ENCODE measurements at regions not wholly inside any gene's neighbourhood (a gene's known extent, or its start where the extent isn't known, plus 50 kb on each side); places are given as distances from the start of the nearest gene placed in this dataset.
A peak's percentile ranks its signal among the peaks of the same experiment; 100 is the strongest.
"Not testable (repeated sequence)": the region's sequence is repeated elsewhere in the genome, so short reads cannot be mapped to it uniquely, and the experiment has no call there.

DNA sequence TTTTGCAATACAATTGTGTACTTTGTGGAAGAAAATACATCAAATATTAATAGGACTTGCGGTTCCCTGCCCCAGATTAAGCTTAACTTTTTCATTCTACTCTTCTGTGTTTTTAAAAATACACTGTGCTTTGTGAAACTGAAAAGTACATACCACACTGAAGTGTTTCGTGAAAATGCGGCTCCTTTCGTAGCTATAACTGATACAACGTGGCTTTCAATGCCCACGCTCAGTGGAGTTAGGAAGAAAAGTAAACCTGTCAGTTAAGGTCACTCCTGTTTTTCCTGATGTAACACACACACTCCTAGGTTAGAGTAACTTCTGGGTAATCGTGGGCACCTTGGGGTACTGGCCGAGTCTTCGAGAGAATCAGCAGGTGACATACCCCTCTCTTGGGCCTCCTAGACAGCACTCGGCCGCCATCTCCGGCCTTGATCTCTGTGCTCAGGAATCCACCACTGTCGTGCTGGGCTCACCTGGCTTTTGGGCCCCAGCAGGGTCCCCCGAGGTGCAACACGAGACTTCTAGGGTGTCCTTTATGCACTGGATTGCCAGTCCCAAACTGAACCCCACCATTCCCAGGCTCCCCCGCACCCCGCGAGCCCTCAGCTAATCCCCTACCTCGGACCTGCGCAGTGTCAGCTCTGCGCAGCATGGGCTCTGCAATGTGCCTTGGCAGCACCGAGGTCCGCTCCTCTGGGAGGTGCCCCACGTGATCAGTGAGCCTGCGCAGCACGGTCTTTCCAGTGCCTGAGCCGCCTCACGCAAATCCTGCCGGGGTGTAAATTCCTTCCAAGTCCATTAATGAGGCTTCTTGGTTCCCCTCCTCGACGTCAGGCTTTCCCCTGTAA, 162.6 kb upstream of the INTU start:
- DNase-seq: no peak

DNA sequence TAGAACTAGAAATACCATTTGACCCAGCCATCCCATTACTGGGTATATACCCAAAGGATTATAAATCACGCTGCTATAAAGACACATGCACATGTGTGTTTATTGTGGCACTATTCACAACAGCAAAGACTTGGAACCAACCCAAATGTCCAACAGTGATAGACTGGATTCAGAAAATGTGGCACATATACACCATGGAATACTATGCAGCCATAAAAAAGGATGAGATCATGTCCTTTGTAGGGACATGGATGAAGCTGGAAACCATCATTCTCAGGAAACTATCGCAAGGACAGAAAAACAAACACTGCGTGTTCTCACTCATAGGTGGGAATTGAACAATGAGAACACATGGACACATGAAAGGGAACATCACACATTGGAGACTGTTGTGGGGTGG, 154.5 kb upstream of the INTU start:
- not testable (repeated sequence) for DNase-seq

DNA sequence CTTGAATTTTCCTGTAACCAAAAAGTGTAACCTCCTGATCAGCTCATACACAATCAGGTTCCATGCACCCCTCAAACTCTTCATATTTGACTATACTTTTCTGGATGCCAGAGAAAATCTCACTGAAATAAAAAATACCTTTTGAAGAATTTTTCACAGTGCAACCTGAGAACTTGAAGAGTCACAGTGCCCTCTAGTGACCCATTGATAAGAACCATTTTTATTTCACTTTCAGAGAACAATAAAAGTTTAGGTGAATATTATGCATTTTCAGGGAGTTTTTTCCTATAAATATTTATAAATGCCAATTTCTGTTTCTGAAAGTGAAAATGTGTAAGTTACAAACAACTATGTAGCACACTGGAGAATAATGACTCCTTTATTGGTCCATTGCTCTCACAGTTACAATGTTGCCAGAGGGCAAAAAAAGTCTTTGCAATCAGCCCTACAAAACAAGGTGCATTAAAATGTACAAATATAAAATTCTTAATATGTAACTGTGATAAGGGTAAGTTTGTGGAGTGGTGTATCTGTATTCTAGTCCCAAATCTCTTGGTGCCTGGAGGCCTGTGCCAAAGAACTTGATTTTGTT, 153.6 kb upstream of the INTU start:
- DNase-seq: no peak

DNA sequence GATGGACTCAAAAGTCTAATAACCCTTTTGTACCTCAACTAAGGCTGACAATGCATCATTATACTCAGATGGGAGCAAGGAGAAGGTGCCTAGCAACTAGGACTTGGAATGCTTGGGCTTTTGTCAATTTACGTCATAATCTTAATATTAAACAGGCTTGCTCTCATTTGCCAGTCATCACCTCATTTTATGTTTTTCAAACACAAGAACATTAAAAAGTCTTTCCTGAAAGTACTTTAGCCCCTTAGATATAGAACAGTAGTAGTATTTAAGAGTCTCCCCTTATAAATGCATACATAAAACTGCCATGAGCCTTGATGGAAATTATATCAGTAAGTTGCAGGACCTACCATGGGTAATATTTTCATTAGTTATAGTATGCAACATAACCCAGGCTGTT, 150.7 kb upstream of the INTU start:
- DNase-seq: no peak

DNA sequence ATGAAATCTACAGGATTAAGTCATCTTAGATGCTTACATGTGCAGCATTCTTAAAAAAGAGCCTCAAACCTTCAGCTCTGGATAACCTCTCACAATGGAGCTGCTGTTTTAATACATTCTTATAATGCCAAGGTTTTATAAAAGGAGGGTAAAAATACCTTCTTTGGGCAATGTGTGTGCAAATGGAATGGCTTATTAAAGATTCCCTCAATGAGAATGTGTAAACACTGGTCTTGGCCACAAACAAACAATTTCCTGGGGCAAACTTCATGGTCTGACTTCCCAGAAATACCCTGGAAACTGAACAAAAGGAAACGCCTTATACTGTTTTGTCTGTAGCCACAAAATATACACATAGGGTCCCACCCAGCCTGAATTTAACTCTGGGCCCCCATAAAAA, 148.6 kb upstream of the INTU start:
- no peak for DNase-seq

DNA sequence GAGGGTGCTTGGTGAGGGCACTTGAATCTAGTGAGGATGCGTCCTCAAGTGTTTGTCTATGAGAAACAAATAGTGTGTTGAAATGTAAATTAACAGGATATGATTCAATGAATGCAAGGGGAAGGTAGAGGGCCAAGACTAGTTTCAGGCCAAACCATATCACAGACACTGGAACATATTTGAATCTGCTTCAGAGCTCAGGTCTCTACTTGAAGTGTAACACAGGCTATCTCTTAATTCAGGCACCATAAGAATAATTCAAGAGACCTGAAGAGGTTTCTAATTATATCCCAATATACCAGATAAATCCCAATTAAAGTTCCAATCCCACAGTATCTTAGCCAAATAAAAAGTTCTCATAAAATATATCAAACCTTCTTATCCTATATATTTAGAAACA, 146.5 kb upstream of the INTU start:
- no peak for DNase-seq

DNA sequence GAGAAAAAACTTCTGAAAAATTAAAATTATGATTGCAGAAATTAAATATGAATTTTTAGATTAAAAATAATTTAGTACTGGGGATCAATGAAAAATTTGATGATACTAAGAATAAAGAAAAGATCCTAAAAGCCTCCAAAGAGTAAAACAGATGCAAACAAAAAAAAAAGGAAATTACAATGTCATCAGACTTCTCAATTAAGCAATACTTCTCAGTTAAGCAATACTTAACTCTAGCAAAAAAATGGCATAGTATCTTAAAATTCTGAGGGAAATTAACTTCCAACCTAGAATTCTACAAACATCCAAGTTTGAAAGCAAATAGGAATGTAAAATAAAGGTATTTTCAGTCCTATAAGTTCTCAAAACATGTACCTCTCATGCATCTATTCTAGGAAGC, 141.2 kb upstream of the INTU start:
- no peak for DNase-seq

DNA sequence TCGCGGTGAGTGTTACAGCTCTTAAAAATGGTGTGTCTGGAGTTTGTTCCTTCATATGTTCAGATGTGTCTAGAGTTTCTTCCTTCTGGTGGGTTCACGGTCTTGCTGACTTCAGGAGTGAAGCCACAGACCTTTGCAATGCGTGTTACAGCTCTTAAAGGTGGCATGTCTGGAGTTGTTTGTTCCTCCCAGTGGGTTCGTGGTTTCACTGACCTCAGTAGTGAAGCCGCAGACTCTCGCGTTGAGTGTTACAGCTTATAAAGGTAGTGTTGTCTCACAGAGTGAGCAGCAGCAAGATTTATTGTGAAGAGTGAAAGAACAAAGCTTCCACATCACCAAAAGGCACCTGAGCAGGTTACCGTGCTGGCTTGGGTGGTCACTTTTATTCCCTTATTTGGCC, 135.9 kb upstream of the INTU start:
- DNase-seq: peak; percentile 4

DNA sequence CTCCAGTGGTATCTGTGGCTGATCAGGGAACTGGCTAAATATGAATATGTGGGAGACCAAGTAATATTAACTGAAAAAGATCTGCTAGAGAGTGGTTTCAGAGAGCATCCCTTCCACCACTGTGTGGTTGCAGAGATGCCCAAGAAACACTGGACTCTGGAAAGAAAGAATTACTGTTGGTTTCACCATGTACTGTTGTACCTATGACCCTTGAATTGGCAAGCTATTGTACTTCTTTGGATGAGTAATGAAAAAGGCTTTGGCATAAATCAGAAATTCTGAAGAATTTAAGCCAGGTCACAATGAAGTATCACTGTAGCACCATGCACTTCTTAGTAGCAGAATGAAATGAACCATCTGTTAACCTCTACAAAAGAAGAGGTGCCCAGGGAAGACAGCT, 134.4 kb upstream of the INTU start:
- DNase-seq: no peak

DNA sequence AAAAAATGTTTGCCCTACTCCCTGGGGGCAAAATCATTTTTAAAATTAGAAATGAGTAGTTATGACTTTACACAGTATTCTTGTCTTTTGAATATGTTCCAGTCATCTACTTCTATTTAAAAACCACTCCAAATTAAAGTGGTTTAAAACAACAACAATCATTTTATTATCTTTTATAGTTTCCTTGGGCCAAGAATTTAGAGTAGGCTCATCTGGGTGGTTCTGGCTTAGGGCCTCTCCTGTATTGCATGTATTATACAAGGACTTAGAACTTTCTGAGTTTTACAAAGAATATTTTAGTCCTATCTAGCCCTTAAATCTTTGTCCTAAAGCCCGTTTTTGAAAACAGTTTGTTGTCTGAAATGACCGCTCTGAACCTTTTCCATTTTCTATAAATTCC, 132.5 kb upstream of the INTU start:
- DNase-seq: no peak

DNA sequence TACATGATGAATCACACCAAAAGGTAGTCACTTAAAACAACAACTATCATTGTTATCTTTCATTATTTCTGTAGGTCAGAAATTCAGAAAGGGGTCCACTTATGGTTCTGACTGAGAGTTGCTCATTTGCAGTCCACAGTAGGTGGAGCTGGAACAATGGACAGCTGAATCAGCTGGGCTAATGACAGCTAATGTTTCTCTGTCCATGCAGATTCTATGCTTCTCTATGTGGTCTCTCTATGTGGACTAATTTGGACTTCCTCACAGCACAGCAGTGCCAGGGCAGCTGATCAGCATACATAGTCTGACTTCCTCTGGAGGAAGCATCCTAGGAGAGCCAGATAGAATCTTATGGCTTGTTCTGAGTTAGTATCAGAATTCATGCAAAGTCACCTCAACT, 131.7 kb upstream of the INTU start:
- no peak for DNase-seq

DNA sequence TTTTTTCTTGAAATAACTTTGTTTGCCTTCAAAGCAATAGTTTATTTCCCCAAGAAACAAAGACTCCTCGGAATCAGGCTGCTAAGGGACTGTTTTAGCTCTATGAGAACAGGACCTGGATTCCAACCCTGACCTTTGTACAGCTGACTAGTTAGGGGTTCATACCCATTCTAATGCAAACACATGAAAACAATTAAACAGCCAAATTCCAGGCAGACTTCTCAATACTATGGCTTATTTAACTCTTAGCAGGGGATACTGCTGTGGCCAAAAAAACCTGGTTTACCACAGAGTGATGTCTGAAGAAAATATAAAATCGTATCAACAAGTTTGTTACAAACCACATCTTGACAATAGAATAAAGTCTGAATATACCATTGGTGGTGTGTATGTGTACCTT, 129.6 kb upstream of the INTU start:
- DNase-seq: no peak

DNA sequence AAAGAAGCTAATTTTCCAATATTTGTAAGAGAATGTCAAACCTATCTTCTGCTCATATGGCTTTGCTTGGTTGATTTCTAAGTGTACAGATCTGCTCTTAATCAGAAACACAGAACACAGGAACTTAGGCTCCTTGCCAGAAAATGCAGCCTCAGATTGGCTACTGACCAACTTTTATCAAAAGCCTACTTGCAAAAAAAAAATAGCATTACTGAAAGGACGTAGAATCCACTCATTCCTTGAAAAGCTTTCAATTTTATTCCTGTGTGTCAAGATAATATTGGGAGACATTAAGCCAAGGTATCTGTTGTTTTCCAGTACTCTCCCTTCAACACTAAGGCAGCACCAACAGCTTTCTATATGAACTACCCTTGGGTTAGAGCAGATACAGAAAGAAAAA, 127.6 kb upstream of the INTU start:
- no peak for DNase-seq

DNA sequence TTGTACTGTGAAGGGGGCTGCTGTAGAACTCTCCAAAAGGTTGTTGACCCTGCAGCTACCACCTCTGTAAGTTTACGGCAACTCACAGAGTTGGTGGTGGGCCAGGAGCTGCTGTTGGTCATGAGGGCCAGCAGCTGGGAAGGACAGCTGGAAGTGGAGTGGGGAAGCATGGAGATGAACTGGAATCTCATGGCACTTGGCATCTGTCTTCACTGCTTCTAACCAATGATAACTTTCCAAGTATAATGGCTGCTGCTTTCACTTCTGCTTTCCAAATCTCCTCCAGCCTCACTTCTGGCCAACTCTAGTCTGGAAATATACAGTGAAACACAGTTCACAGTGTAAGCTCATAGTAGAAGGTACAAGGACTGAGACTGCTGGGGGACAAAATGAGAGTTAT, 126.5 kb upstream of the INTU start:
- no peak for DNase-seq

DNA sequence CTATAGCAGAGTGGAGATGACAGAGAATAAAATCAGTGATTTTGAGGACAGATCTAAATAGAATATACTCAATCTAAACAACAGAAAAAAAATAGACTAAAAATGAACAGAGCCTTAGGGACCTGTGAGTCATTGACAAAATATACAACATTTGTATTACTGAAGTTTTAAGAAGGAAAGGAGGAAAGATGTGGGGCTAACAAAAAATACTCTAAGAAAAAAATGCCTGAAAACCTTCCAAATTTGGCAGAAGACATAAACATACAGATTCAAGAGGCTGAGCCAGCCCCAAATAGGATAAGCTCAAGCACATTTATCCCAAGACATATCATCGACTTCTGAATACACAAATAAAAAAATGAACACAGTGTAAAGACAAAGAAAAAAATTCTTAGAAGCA, 123.6 kb upstream of the INTU start:
- DNase-seq: no peak

DNA sequence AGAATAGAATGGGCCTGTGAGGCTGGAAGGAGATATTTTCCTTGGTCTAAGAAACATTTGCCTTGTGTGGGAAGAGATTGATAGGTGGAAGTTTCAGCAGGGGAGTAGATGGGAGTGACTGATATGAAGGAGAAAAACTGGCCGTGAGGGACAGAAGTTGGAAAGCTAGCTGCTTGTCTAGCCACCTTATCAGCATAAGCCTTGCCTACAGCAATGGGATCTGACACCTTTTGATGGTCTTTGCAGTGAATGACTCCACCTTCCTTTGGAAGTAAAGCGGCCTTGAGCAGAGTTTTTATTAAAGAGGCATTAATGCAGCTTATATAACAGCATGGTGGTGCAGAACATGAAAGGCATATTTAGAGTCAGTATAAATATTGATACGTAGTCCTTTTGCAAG, 120.1 kb upstream of the INTU start:
- not testable (repeated sequence) for DNase-seq

DNA sequence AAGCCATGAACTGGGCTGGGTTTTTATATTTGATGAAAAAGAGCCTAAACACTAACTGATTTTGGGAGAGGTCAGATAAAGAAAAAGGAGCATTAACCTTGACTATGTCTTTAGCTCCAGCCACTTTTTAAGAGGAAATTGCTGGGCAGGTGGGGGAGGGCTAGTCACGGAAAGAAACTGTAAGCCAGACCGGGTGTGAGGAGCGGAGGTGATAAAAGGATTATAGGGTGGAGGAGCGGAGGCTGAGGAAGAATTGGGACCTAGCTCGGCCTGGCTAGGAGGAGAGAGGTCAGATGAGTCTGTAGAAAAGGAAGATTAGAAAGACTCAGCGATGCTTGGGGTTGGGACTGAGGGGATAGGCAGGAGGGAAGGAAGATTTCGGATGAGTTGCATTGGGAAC, 117.5 kb upstream of the INTU start:
- not testable (repeated sequence) for DNase-seq

DNA sequence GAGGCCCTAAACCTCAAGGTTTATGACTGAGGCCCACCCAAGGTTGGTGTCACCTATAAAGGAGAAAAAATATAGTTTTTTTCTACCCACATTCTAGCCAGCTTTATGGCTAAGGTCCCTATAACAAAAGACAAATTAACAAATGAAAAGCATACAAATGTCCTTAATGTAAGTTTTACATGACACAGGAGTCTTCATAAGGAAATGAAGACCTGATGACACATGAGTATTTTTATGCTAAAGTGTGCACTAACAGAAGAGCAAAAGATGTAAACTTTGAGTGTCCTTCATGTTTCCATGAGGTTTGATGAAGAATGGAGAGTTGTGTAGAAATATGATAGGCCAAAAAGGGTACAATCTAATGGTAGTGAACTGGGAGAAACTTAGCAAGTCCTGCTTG, 114.7 kb upstream of the INTU start:
- DNase-seq: no peak

DNA sequence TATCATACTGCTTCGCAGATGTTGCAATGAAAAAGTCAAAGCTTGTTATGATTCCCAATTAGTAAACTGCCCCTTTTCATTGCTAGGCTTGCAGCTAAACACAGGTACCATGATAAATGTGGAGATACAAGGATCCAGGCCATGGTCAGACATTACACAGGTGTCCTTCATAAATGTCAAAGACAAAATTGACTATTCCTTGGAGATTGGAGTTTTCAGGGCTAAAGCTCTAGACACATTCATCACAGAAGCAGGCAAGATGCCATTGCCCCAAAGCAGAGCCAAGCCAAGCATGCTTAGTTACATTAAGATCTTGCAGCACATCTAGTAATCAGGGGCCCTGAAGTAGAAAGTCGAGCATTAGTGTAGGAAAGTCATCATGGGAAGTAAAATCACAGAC, 111.3 kb upstream of the INTU start:
- no peak for DNase-seq

DNA sequence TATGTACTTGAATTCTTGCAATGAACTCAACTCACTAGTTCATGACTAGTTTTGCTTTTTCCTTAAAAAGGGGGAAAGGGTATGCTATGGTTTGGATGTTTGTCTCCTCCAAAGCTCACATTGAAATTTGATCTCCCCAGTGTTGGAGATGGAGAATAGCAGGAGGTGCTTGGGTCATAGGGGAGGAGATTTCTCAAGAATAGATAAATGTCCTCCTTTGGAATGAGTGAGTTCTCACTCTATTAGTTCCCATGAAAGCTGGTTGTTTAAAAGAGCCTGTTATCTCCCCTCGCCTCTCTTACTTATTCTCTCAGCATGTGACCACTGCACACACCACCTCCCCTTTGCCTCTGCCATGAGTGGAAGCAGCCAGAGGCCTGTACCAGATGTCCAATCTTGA, 109.4 kb upstream of the INTU start:
- no peak for DNase-seq

DNA sequence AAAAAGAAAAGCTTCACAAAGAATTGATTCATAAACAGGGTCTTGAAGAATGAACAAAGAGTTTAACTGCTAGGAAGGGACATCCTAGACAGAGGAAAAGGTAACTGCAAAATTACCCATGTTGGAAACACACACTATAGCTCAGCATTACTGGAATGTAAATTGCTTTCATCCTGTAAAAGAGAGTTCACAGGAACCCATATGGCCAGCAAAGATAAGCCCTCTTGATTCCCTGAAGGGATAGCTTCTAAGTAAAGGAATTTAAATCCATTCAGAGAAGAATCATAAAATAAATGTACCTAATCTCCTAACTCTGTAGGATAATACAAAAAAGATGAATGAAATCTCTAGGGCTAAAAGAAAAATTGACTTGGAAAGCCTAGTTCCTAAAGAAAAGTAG, 107.1 kb upstream of the INTU start:
- DNase-seq: no peak

DNA sequence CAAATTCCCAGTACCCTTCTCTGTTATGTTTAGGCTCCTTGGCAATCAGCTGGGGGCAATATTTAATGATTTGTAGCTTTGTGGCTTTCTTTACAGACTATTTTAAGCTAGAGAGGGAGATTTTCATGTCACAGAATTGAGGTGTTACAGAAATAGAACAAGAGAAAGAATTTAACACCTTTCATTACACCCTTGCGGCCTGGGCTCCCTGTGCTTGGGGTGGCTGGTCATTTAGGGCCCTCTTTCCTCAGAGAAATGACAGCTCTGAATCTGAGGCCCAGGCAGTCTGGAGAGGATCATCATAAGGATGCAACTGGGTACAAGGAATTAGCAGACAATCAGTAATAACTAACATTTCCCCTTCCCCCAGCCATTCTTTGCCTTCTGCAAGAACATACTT, 104.5 kb upstream of the INTU start:
- DNase-seq: no peak

DNA sequence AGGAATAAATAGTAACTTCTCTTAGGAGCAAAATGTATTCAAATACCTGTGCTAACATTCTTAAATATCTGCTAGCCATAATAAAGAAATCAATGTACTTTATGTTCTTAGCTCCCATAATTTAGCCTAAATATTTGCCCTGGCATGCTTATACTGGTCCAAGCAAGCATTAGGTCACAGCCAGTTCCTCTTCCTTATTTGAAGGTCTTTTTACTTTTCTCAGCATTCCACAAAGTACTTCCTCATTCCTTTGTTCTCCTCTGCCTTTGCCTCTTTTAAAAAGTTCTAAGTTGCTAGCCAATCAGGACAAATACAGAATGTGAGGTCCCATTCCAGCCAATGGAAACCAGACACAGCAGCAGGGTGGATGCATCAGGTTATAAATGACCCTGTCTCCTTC, 102.9 kb upstream of the INTU start:
- DNase-seq: not testable (repeated sequence)

DNA sequence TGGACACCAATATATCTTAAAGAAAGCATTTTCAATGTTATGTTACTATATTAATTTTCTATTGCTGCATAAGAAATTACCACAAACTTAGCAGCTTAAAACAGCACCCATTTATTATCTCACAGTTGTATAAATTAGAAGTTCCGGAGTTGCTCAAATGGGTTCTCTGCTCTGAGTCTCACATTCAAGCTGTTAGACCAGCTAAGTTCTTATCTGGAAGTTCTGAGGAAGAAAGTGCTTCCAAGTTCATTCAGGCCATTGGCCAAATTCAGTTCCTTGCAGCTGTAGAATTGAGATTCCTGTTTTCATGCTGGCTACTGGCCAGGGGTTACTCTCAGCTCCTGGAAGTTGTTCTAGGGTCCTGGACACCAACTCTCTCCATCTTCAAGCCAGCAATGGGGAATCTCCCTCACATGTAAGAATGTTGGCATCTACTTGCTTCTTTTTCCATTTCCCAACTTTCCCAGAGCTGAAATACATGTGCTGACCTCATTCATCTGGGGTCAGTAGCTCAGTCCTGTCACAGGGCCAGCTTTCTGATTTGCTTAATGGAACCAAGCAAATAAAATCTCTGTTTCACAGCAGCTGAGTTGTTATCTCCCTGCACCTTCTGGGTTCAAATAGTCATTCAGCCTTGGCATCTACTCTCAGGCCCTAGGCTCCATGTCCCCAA, 99.6 kb upstream of the INTU start:
- no peak for DNase-seq
